ELF-1 (cell line): ENCODE measurements at regions not wholly inside any gene's neighbourhood (a gene's known extent, or its start where the extent isn't known, plus 50 kb on each side); places are given as distances from the start of the nearest gene placed in this dataset.

Source experiments
- DNase-seq: peaks from one replicate; pipeline ENCODE4 v3.0.0-alpha.2; 2016; ENCODE audit warnings: low read depth, low spot score

- no peak for DNase-seq
Observed at GRCh38 chr6:21883595-21884328, 290.2 kb downstream of the SOX4 start.

- no peak for DNase-seq
Observed at GRCh38 chr6:21885111-21885510, 291.6 kb downstream of the SOX4 start.

GRCh38 chr6:21885532-21886114 lies 292.1 kb downstream of the SOX4 start:
- peak; percentile 48 for DNase-seq

GRCh38 chr6:21886542-21887151 lies 293.1 kb downstream of the SOX4 start:
- no peak for DNase-seq

GRCh38 chr6:21887231-21888185 lies 294.0 kb downstream of the SOX4 start:
- DNase-seq: no peak

GRCh38 chr6:21891080-21891479 lies 297.5 kb downstream of the SOX4 start:
- DNase-seq: peak; percentile 18

- DNase-seq: no peak
Observed at GRCh38 chr6:21893793-21894192, 300.2 kb downstream of the SOX4 start.

GRCh38 chr6:21895555-21895954 lies 302.0 kb downstream of the SOX4 start:
- DNase-seq: no peak

- no peak for DNase-seq
Observed at GRCh38 chr6:21898107-21898796, 304.7 kb downstream of the SOX4 start.

- DNase-seq: no peak
Observed at GRCh38 chr6:21899708-21900107, 306.2 kb downstream of the SOX4 start.

GRCh38 chr6:21900730-21901129 lies 307.2 kb downstream of the SOX4 start:
- no peak for DNase-seq

GRCh38 chr6:21902628-21903169 lies 309.1 kb downstream of the SOX4 start:
- peak; percentile 23 for DNase-seq

- DNase-seq: no peak
Observed at GRCh38 chr6:21905531-21905930, 312.0 kb downstream of the SOX4 start.

GRCh38 chr6:21906826-21907225 lies 313.3 kb downstream of the SOX4 start:
- DNase-seq: no peak

- DNase-seq: no peak
Observed at GRCh38 chr6:21907291-21907690, 313.7 kb downstream of the SOX4 start.

- no peak for DNase-seq
Observed at GRCh38 chr6:21908161-21908848, 314.8 kb downstream of the SOX4 start.

GRCh38 chr6:21909321-21909720 lies 315.8 kb downstream of the SOX4 start:
- DNase-seq: no peak

- no peak for DNase-seq
Observed at GRCh38 chr6:21911208-21911607, 317.7 kb downstream of the SOX4 start.

- DNase-seq: no peak
Observed at GRCh38 chr6:21912151-21912832, 318.7 kb downstream of the SOX4 start.
